ENCODE measurements at regions not wholly inside any gene's neighbourhood (a gene's known extent, or its start where the extent isn't known, plus 50 kb on each side); places are given as distances from the start of the nearest gene placed in this dataset.

DNA sequence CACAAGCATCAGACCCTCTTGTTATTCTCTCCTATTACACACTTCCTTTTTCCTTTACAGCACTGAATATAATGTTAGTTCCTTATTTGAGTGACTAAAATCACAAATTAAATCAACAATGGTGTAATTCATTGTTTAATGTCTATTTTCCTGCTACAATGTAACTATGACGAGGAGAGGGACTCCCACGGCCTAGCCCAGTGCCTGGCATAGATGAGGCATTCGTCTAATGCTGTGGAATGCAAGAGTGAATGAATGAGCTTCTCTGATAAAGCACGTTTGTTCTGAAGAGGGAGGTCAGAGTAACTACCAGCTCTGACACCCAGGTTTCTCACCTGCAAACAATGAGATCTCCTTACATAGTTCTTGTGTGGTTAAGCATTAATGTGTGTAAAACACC lies 479.4 kb downstream of the OMA1 start:
- ATAC-seq (ENCODE audit: low read depth) = no peak
- Histone ChIP-seq H3K4me3 (ENCODE audit: control extremely low read depth in 1 of 5, extremely low read depth in 1 of 5, insufficient read depth in 1 of 5, low read depth in 2 of 5, low read length in 4 of 5) (no peak overlapping the region), H3K9me3 (ENCODE audit: control extremely low read depth in 1 of 3, control insufficient read depth in 2 of 3, insufficient read depth in 1 of 3, low read length in 2 of 3) (peaks cover 0 to 3% (median 0%) of the 10 kb centered on the region in 3 donors), H3K27me3 (replicated peaks in 1 of 4; ENCODE audit: control extremely low read depth in 1 of 4, control insufficient read depth in 3 of 4, insufficient read depth in 4 of 4, low read length in 3 of 4) (no peaks in the 10 kb centered on the region), H3K27ac (ENCODE audit: low read length in 2 of 2) (no peak overlapping the region), H2AFZ (ENCODE audit: insufficient read depth, low read depth, low read length, poor library complexity, severe bottlenecking) (no peak overlapping the region), H3K36me3 (replicated peaks in 1 of 2; ENCODE audit: control extremely low read depth in 1 of 2, control insufficient read depth in 1 of 2, extremely low read depth in 1 of 2, insufficient read depth in 2 of 2, low read length in 1 of 2) (no peaks in the 10 kb centered on the region), H3K9ac (ENCODE audit: low read length) (no peak overlapping the region), H4K20me1 (ENCODE audit: control insufficient read depth, insufficient read depth, low read length, poor library complexity, severe bottlenecking) (no peaks in the 10 kb centered on the region), H3K4me1 (ENCODE audit: control insufficient read depth in 2 of 2, insufficient read depth in 2 of 2, low read length in 2 of 2) (no peaks in the 10 kb centered on the region), H3K4me2 (replicated peaks; ENCODE audit: low read depth, low read length, poor library complexity, severe bottlenecking) (no peak overlapping the region), H3K79me2 (ENCODE audit: control insufficient read depth, insufficient read depth, low read length) (no peaks in the 10 kb centered on the region)
- H3K9me3 Mint-ChIP-seq (ENCODE audit: insufficient read depth) = no peaks in the 10 kb centered on the region
- no peak for TF ChIP-seq EZH2 (IDR thresholded peaks at IDR 0.05; ENCODE audit: borderline replicate concordance, insufficient read depth, low read depth, low read length, poor library complexity, severe bottlenecking)
- TF ChIP-seq, protein P1, sequence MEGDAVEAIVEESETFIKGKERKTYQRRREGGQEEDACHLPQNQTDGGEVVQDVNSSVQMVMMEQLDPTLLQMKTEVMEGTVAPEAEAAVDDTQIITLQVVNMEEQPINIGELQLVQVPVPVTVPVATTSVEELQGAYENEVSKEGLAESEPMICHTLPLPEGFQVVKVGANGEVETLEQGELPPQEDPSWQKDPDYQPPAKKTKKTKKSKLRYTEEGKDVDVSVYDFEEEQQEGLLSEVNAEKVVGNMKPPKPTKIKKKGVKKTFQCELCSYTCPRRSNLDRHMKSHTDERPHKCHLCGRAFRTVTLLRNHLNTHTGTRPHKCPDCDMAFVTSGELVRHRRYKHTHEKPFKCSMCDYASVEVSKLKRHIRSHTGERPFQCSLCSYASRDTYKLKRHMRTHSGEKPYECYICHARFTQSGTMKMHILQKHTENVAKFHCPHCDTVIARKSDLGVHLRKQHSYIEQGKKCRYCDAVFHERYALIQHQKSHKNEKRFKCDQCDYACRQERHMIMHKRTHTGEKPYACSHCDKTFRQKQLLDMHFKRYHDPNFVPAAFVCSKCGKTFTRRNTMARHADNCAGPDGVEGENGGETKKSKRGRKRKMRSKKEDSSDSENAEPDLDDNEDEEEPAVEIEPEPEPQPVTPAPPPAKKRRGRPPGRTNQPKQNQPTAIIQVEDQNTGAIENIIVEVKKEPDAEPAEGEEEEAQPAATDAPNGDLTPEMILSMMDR (IDR thresholded peaks at IDR 0.05) = no peak
- no peak overlapping the region for H3K4me3 Mint-ChIP-seq
- H3K27me3 Mint-ChIP-seq = peaks cover 3% of the 10 kb centered on the region
- H3K27ac Mint-ChIP-seq = no peak overlapping the region
- POLR2A ChIA-PET = no interaction called here
- CTCF ChIA-PET = no interaction called here
- no CpG with 5 or more reads among the region's 4 CpGs for WGBS (ENCODE audit: insufficient coverage)
- H3K4me1 Mint-ChIP-seq = no peaks in the 10 kb centered on the region
- DNase-seq = no peak
- intact Hi-C loops (cut with micrococcal nuclease) = no loop called here

DNA sequence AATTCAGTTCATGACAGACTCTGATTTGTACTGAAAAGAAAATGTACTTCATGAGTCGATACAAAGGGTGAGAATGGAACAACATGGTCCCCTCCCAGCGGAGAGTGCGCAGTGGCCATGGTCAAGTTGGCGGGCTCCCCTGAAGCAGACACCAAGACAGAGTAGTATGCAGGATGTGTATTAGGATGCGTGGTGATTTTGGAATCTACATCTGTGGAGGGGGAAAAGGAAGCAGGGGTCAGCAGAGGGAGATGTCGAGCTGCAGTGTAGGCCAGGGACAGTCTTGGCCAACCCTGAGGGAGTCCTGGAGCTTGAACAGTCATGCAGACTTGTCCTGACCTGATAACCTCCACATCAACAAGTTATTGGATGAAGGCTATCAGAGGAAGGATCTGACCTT lies 481.0 kb downstream of the OMA1 start:
- Histone ChIP-seq H3K9me3 (ENCODE audit: control extremely low read depth in 1 of 3, control insufficient read depth in 2 of 3, insufficient read depth in 1 of 3, low read length in 2 of 3) (peaks cover 0 to 3% (median 0%) of the 10 kb centered on the region in 3 donors), H3K36me3 (replicated peaks in 1 of 2; ENCODE audit: control extremely low read depth in 1 of 2, control insufficient read depth in 1 of 2, extremely low read depth in 1 of 2, insufficient read depth in 2 of 2, low read length in 1 of 2) (no peaks in the 10 kb centered on the region), H3K27me3 (replicated peaks in 1 of 4; ENCODE audit: control extremely low read depth in 1 of 4, control insufficient read depth in 3 of 4, insufficient read depth in 4 of 4, low read length in 3 of 4) (no peaks in the 10 kb centered on the region), H3K9ac (ENCODE audit: low read length) (no peak overlapping the region), H3K4me2 (replicated peaks; ENCODE audit: low read depth, low read length, poor library complexity, severe bottlenecking) (no peak overlapping the region), H3K4me3 (ENCODE audit: control extremely low read depth in 1 of 5, extremely low read depth in 1 of 5, insufficient read depth in 1 of 5, low read depth in 2 of 5, low read length in 4 of 5) (no peak overlapping the region), H3K27ac (ENCODE audit: low read length in 2 of 2) (no peak overlapping the region), H3K79me2 (ENCODE audit: control insufficient read depth, insufficient read depth, low read length) (no peaks in the 10 kb centered on the region), H2AFZ (ENCODE audit: insufficient read depth, low read depth, low read length, poor library complexity, severe bottlenecking) (no peak overlapping the region), H4K20me1 (ENCODE audit: control insufficient read depth, insufficient read depth, low read length, poor library complexity, severe bottlenecking) (no peaks in the 10 kb centered on the region), H3K4me1 (ENCODE audit: control insufficient read depth in 2 of 2, insufficient read depth in 2 of 2, low read length in 2 of 2) (no peaks in the 10 kb centered on the region)
- no peak for ATAC-seq (ENCODE audit: low read depth)
- Mint-ChIP-seq H3K27ac (no peak overlapping the region), H3K27me3 (peaks cover 3% of the 10 kb centered on the region), H3K4me3 (no peak overlapping the region), H3K4me1 (no peaks in the 10 kb centered on the region), H3K9me3 (ENCODE audit: insufficient read depth) (no peaks in the 10 kb centered on the region)
- ChIA-PET CTCF (no interaction called here), POLR2A (no interaction called here)
- DNase-seq = no peak
- intact Hi-C loops (cut with micrococcal nuclease) = no loop called here
- TF ChIP-seq EZH2 (IDR thresholded peaks at IDR 0.05; ENCODE audit: borderline replicate concordance, insufficient read depth, low read depth, low read length, poor library complexity, severe bottlenecking) = no peak
- TF ChIP-seq, protein P1 (IDR thresholded peaks at IDR 0.05) = no peak
- 93% methylated on average over 6 of the region's 6 CpGs for WGBS (ENCODE audit: insufficient coverage)
